MM.1S (cell line): ENCODE measurements at regions not wholly inside any gene's neighbourhood (a gene's known extent, or its start where the extent isn't known, plus 50 kb on each side); places are given as distances from the start of the nearest gene placed in this dataset.
"Not testable (repeated sequence)": the region's sequence is repeated elsewhere in the genome, so short reads cannot be mapped to it uniquely, and the experiment has no call there.

Source experiments
- DNase-seq: peaks from one replicate; pipeline ENCODE4 v3.0.0-alpha.2; 2015
- H2AFZ ChIP-seq: fragments of 300-600 bp; sonication (generic); 2 replicates; pipeline ENCODE4 v1.6.0; 2016; ENCODE audit warnings: antibody characterized with exemption, low read length
- H3F3A ChIP-seq: fragments of 300-600 bp; sonication (generic); 2 replicates; pipeline ENCODE4 v1.6.1; 2016; ENCODE audit warnings: mild to moderate bottlenecking, antibody characterized with exemption, low read length, moderate library complexity, mixed read lengths; ENCODE audit not compliant: insufficient read depth
- H3K27ac ChIP-seq: fragments of 300-600 bp; sonication (generic); 2 replicates; pipeline ENCODE4 v1.5.1; 2016; ENCODE audit warnings: mild to moderate bottlenecking, low read length
- H3K27me3 ChIP-seq: fragments of 300-600 bp; sonication (generic); replicated peaks from 2 replicates; pipeline ENCODE4 v1.6.0; 2016; ENCODE audit warnings: low read length; ENCODE audit not compliant: insufficient read depth
- H3K36me3 ChIP-seq: fragments of 300-600 bp; sonication (generic); replicated peaks from 2 replicates; pipeline ENCODE4 v1.6.1; 2016; ENCODE audit warnings: mild to moderate bottlenecking, low read length, mixed read lengths; ENCODE audit not compliant: insufficient read depth
- H3K4me1 ChIP-seq: fragments of 300-600 bp; sonication (generic); 2 replicates; pipeline ENCODE4 v1.6.1; 2016; ENCODE audit warnings: low read length, mixed read lengths
- H3K4me2 ChIP-seq: fragments of 300-600 bp; sonication (generic); 2 replicates; pipeline ENCODE4 v1.6.0; 2016; ENCODE audit warnings: low read depth, low read length
- H3K4me3 ChIP-seq: fragments of 300-600 bp; sonication (generic); 2 replicates; pipeline ENCODE4 v1.5.1; 2016; ENCODE audit warnings: low read length, mixed read lengths
- H3K79me2 ChIP-seq: fragments of 300-600 bp; sonication (generic); 2 replicates; pipeline ENCODE4 v1.6.1; 2016; ENCODE audit warnings: mixed run types, low read length, mixed read lengths
- H3K9ac ChIP-seq: fragments of 300-600 bp; sonication (generic); 2 replicates; pipeline ENCODE4 v1.6.1; 2016; ENCODE audit warnings: low read length, mixed read lengths
- H3K9me2 ChIP-seq: fragments of 300-600 bp; sonication (generic); replicated peaks from 2 replicates; pipeline ENCODE4 v1.6.1; 2016; ENCODE audit warnings: mild to moderate bottlenecking, low read length, mixed read lengths; ENCODE audit not compliant: insufficient read depth
- H3K9me3 ChIP-seq: fragments of 300-600 bp; sonication (generic); replicated peaks from 2 replicates; pipeline ENCODE4 v1.6.1; 2016; ENCODE audit warnings: mild to moderate bottlenecking, low read length, mixed read lengths; ENCODE audit not compliant: insufficient read depth
- H4K20me1 ChIP-seq: fragments of 300-600 bp; sonication (generic); 2 replicates; pipeline ENCODE4 v1.6.1; 2016; ENCODE audit warnings: mild to moderate bottlenecking, low read length, moderate library complexity, mixed read lengths; ENCODE audit not compliant: insufficient read depth
- EZH2 ChIP-seq: fragments of 300-600 bp; sonication (generic); optimal IDR thresholded peaks from 2 replicates; pipeline ENCODE3; 2017; ENCODE audit warnings: low read depth, mild to moderate bottlenecking, antibody characterized with exemption, low read length, mixed read lengths
- EZH2phosphoT487 ChIP-seq: fragments of 300-600 bp; sonication (generic); IDR thresholded peaks from 2 replicates; pipeline ENCODE4 v1.6.1; 2018; ENCODE audit warnings: antibody characterized with exemption, low read length
- TF ChIP-seq, protein P1 (sequence below): fragments of 300-600 bp; sonication (generic); IDR thresholded peaks from 2 replicates; pipeline ENCODE4 v1.5.1; 2016; ENCODE audit warnings: antibody characterized with exemption, low read length, mixed read lengths

- Histone ChIP-seq H2AFZ (no peak overlapping the region), H3K4me1 (no peaks in the 10 kb centered on the region)
These were observed 56.1 kb upstream of the USP3 start for GRCh38 chr15:63448266-63448665.

GRCh38 chr15:63448872-63449555, 55.4 kb upstream of the USP3 start:
- H3K36me3 ChIP-seq, result not testable (repeated sequence)

More at GRCh38 chr15:63448266-63448665, 56.1 kb upstream of the USP3 start:
- H3K27me3 ChIP-seq, result no peaks in the 10 kb centered on the region
- no peaks in the 10 kb centered on the region for H3F3A ChIP-seq
- no peak overlapping the region for H3K27ac ChIP-seq
- DNase-seq, result no peak
- TF ChIP-seq, protein P1, sequence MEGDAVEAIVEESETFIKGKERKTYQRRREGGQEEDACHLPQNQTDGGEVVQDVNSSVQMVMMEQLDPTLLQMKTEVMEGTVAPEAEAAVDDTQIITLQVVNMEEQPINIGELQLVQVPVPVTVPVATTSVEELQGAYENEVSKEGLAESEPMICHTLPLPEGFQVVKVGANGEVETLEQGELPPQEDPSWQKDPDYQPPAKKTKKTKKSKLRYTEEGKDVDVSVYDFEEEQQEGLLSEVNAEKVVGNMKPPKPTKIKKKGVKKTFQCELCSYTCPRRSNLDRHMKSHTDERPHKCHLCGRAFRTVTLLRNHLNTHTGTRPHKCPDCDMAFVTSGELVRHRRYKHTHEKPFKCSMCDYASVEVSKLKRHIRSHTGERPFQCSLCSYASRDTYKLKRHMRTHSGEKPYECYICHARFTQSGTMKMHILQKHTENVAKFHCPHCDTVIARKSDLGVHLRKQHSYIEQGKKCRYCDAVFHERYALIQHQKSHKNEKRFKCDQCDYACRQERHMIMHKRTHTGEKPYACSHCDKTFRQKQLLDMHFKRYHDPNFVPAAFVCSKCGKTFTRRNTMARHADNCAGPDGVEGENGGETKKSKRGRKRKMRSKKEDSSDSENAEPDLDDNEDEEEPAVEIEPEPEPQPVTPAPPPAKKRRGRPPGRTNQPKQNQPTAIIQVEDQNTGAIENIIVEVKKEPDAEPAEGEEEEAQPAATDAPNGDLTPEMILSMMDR, result no peak
- TF ChIP-seq EZH2phosphoT487 (no peak), EZH2 (no peak)
- H3K4me3 ChIP-seq, result no peak overlapping the region
- H4K20me1 ChIP-seq, result no peaks in the 10 kb centered on the region
- no peaks in the 10 kb centered on the region for H3K36me3 ChIP-seq
- no peaks in the 10 kb centered on the region for H3K79me2 ChIP-seq
- H3K9me3 ChIP-seq, result no peaks in the 10 kb centered on the region
- no peaks in the 10 kb centered on the region for H3K9me2 ChIP-seq
- no peak overlapping the region for H3K4me2 ChIP-seq
- no peak overlapping the region for H3K9ac ChIP-seq

DNA sequence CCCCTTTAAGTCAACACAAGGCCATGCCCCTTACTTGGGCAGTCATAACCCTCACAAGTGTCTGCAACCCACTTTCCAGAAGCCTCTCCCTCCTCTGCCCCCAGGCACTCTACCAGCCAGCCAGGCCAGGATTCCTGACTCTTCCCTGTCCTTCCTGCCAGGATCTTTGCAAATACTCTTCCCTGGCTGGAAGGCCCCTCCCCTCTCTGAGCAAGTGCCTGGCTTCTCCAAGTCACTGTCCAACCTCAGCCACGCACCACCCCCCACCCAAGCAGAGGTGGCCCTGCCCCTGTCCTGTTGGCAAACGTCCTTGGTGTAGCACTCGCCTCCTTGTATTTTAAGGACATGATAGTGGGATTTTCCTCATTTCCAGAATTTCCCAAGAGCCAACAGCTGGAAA, 54.7 kb upstream of the USP3 start:
- DNase-seq, result no peak
- H2AFZ ChIP-seq, result no peak overlapping the region

More at GRCh38 chr15:63448872-63449555, 55.4 kb upstream of the USP3 start:
- H3K9ac ChIP-seq, H3K27me3 ChIP-seq, DNase-seq, H3K9me2 ChIP-seq, H3F3A ChIP-seq, H3K4me2 ChIP-seq, H3K4me3 ChIP-seq, H3K79me2 ChIP-seq, H3K27ac ChIP-seq, H3K4me1 ChIP-seq, H4K20me1 ChIP-seq, H2AFZ ChIP-seq, H3K9me3 ChIP-seq: not testable (repeated sequence)

DNA sequence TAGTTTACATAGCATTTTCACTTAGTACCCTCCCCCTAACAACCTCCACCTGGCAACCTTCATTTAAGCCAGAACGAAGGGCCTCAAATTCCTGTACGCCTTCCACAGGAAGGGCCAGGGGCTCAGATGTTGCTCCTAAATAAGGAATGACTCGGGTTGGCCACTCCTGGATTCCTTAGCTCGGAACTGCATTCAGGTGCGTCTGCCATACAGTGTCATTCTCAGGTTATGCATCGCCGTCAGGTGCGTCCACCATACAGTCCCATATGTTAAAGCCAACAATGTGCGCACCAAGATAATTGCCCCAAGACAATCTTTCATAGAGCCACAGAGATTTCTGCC, 53.5 kb upstream of the USP3 start:
- TF ChIP-seq, protein P1, result no peak
- no peak for TF ChIP-seq EZH2phosphoT487
- no peak for TF ChIP-seq EZH2
- no peak overlapping the region for H2AFZ ChIP-seq
- H3K36me3 ChIP-seq, result no peaks in the 10 kb centered on the region
- no peak for DNase-seq
- H3K27ac ChIP-seq, result no peak overlapping the region
- no peaks in the 10 kb centered on the region for H3K79me2 ChIP-seq
- no peaks in the 10 kb centered on the region for H3F3A ChIP-seq
- H4K20me1 ChIP-seq, result no peaks in the 10 kb centered on the region
- H3K4me1 ChIP-seq, result no peaks in the 10 kb centered on the region
- no peak overlapping the region for H3K4me2 ChIP-seq
- no peaks in the 10 kb centered on the region for H3K27me3 ChIP-seq
- H3K9me2 ChIP-seq, result no peaks in the 10 kb centered on the region
- no peak overlapping the region for H3K4me3 ChIP-seq
- H3K9me3 ChIP-seq, result no peaks in the 10 kb centered on the region
- H3K9ac ChIP-seq, result no peak overlapping the region

More for the DNA sequence above, 54.7 kb upstream of the USP3 start:
- H4K20me1 ChIP-seq, result no peaks in the 10 kb centered on the region
- H3F3A ChIP-seq, result no peaks in the 10 kb centered on the region
- no peaks in the 10 kb centered on the region for H3K9me2 ChIP-seq
- no peaks in the 10 kb centered on the region for H3K36me3 ChIP-seq
- H3K9me3 ChIP-seq, result no peaks in the 10 kb centered on the region
- H3K27ac ChIP-seq, result no peak overlapping the region
- H3K27me3 ChIP-seq, result no peaks in the 10 kb centered on the region
- TF ChIP-seq EZH2, result no peak
- TF ChIP-seq, protein P1, result no peak
- no peak for TF ChIP-seq EZH2phosphoT487
- no peak overlapping the region for H3K4me2 ChIP-seq
- H3K9ac ChIP-seq, result no peak overlapping the region
- no peak overlapping the region for H3K4me3 ChIP-seq
- H3K79me2 ChIP-seq, result no peaks in the 10 kb centered on the region
- H3K4me1 ChIP-seq, result no peaks in the 10 kb centered on the region
